Stomach (tissue), 8 donors: ENCODE measurements at regions not wholly inside any gene's neighbourhood (a gene's known extent, or its start where the extent isn't known, plus 50 kb on each side); places are given as distances from the start of the nearest gene placed in this dataset.

ENCODE experiments used
- DNase-seq, 2 donors: peaks; one replicate each; pipeline versions ENCODE4 v3.0.0 to v3.0.0-alpha.2; 2013 to 2019
- H3K27ac ChIP-seq, 5 donors: fragments of 200-600 bp in 4 of 5; sonication (generic) in 4 of 5; one replicate each; pipeline ENCODE4 v1.5.1; 2013 to 2019; ENCODE audit warnings: mild to moderate bottlenecking in 1 of 5, moderate library complexity in 1 of 5
- H3K27me3 ChIP-seq, 3 donors: fragments of 200-600 bp; sonication (generic); one replicate each; pipeline ENCODE4 v1.5.1; 2017 to 2019; ENCODE audit warnings: mixed run types in 1 of 3
- H3K36me3 ChIP-seq, 4 donors: fragments of 200-600 bp; sonication (generic); 1 replicate in 3 of 4; 2 replicates in 1 of 4; pipeline ENCODE4 v1.5.1; 2016 to 2019
- H3K4me1 ChIP-seq, 4 donors: fragments of 200-600 bp; sonication (generic); one replicate each; pipeline ENCODE4 v1.5.1; 2016 to 2019
- H3K4me3 ChIP-seq, 4 donors: fragments of 200-600 bp; sonication (generic) in 3 of 4; one replicate each; pipeline ENCODE4 v1.5.1; 2016 to 2019; ENCODE audit warnings: mild to moderate bottlenecking in 1 of 4
- H3K9me3 ChIP-seq, 4 donors: fragments of 200-600 bp; sonication (generic); one replicate each; pipeline ENCODE4 v1.5.1; 2016 to 2019
- EP300 ChIP-seq: sonication (generic); formaldehyde crosslinking; IDR thresholded peaks from one replicate; pipeline ENCODE4 v1.6.1; 2017; ENCODE audit warnings: antibody characterized with exemption
- POLR2A ChIP-seq, 4 donors: fragments of 450-650 bp; IDR thresholded peaks; one replicate each; pipeline ENCODE4 v1.6.1; 2016; ENCODE audit warnings: antibody characterized with exemption in 4 of 4, control low read depth in 2 of 4, mild to moderate bottlenecking in 1 of 4, moderate library complexity in 1 of 4
- POLR2AphosphoS5 ChIP-seq, 3 donors: sonication (generic); formaldehyde crosslinking; IDR thresholded peaks; one replicate each; pipeline ENCODE4 v1.6.1; 2016; ENCODE audit warnings: antibody characterized with exemption in 3 of 3
- WGBS, 5 donors: extraction: QIAGEN DNeasy Blood & Tissue Kit in 3 of 5; methylation state at CpG; one replicate each; pipeline versions ENCODE4 v1.1.5 to v1.1.7; 2013 to 2018; 5-methylcytosine and 5-hydroxymethylcytosine counted together
- intact Hi-C: fragments of 100-400 bp; cut with DNase I; formaldehyde crosslinking; loops from one replicate; pipeline ENCODE4 v1.15.1; 2023; ENCODE audit warnings: low total_unique reads
- small RNA-seq, 4 donors: library from RNA; depleted of rRNA; stranded (forward); fragments of <200 nt; gene quantifications; one replicate each; pipeline ENCODE3, GENCODE V24; 2016
- TF ChIP-seq, protein P1 (sequence below), 7 experiments: fragments of 450-650 bp in 4 of 7; fragments of 200-600 bp in 3 of 7; sonication (generic) in 3 of 7; IDR thresholded peaks; one replicate each; pipeline ENCODE4 v1.5.1; 2016 to 2019; ENCODE audit warnings: antibody characterized with exemption in 7 of 7, control low read depth in 2 of 7, mild to moderate bottlenecking in 1 of 7
- donor health status: healthy with polysubstance abuse.
- donor health status: Bipolar disorder and iron deficiency.
- donor health status: healthy.

DNA sequence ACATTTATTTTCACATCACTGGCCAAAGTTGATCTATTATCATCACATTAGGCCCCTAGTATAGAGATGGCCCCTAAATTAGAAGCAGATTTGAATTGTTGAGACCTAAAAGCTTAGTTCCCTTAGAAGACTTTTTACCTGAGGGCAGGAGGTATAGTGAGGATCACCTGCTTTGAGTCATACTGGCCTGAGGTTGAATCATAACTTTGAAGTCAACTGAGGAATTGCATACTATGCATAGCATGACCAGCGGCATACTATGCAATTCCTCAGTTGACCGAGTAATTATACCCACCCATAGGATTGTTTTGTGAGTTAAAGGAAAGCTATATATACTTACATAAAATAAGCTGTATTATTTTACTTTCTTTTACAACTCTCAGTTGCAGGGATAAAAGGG is 50.3 kb upstream of the DPH5 start:
- H3K36me3 ChIP-seq: peaks cover 0 to 12% (median 0%) of the 10 kb centered on the region in 4 donors
- no peak for DNase-seq
- H3K27ac ChIP-seq: no peak overlapping the region
- intact Hi-C loops: no loop called here
- no peak overlapping the region for H3K4me3 ChIP-seq
- no peaks in the 10 kb centered on the region for H3K9me3 ChIP-seq
- no peaks in the 10 kb centered on the region for H3K27me3 ChIP-seq
- no peak for TF ChIP-seq EP300
- no peak for TF ChIP-seq POLR2AphosphoS5 (IDR thresholded peaks at IDR 0.05)
- TF ChIP-seq, protein P1, sequence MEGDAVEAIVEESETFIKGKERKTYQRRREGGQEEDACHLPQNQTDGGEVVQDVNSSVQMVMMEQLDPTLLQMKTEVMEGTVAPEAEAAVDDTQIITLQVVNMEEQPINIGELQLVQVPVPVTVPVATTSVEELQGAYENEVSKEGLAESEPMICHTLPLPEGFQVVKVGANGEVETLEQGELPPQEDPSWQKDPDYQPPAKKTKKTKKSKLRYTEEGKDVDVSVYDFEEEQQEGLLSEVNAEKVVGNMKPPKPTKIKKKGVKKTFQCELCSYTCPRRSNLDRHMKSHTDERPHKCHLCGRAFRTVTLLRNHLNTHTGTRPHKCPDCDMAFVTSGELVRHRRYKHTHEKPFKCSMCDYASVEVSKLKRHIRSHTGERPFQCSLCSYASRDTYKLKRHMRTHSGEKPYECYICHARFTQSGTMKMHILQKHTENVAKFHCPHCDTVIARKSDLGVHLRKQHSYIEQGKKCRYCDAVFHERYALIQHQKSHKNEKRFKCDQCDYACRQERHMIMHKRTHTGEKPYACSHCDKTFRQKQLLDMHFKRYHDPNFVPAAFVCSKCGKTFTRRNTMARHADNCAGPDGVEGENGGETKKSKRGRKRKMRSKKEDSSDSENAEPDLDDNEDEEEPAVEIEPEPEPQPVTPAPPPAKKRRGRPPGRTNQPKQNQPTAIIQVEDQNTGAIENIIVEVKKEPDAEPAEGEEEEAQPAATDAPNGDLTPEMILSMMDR (IDR thresholded peaks at IDR 0.05): no peak
- TF ChIP-seq POLR2A (IDR thresholded peaks at IDR 0.05): no peak
- H3K4me1 ChIP-seq: no peaks in the 10 kb centered on the region
- 98 to 99% (median 98%) methylated on average over 2 of the region's 2 CpGs for WGBS, 5 donors

Small RNAs in the stretch of these regions (small RNA-seq; reads per million reads assigned to genes)
- 0 reads per million in 4 donors for gene RF00424
